GM12872 (cell line): ENCODE measurements at regions not wholly inside any gene's neighbourhood (a gene's known extent, or its start where the extent isn't known, plus 50 kb on each side); places are given as distances from the start of the nearest gene placed in this dataset.

ENCODE experiments used
- CTCF ChIP-seq: IDR thresholded peaks from 3 replicates; pipeline ENCODE4 v1.5.1; 2011; ENCODE audit warnings: low read depth, mild to moderate bottlenecking, low read length, moderate library complexity; ENCODE audit not compliant: insufficient read depth

DNA sequence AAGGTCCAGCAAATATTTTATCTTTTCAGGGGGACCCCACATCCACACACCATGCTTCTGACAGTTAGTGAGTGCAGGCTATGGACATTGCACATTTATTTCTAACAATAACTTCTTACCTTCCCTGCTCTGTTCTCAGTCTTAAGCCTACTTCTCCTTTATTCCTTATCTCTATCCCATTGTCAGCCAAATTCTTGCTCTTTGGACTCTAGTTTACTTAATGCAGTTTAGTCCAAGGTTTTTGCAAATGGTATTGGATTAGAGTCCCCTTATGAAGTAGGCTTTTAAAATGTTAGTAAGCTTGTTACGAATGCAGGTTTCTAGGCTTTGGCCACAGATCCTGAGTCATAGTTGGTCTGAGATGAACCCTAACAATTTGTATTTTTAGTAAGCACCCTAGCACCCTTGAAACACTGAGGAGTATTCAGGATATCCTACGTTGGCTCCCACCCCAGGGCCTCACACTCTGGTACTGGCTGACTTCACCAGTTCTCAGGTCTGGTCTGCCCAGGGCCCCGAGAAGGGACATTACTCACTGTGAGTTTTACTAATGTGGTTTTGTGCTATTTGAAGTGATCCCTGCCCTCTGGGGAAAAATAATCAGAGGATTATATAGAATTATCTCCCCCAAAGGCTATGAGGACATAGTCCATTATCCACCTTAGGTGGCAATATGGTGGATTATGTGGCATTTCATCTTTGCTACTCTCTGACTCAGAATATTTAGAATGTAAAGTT is 239.5 kb downstream of the TGFB2 start:
- TF ChIP-seq CTCF = no peak

- TF ChIP-seq CTCF = no peak
Measured at GRCh38 chr1:218585511-218586184, 240.5 kb downstream of the TGFB2 start.

GRCh38 chr1:218587900-218588299 is 242.8 kb downstream of the TGFB2 start:
- TF ChIP-seq CTCF = no peak

GRCh38 chr1:218588540-218589172 is 243.5 kb downstream of the TGFB2 start:
- TF ChIP-seq CTCF = no peak

DNA sequence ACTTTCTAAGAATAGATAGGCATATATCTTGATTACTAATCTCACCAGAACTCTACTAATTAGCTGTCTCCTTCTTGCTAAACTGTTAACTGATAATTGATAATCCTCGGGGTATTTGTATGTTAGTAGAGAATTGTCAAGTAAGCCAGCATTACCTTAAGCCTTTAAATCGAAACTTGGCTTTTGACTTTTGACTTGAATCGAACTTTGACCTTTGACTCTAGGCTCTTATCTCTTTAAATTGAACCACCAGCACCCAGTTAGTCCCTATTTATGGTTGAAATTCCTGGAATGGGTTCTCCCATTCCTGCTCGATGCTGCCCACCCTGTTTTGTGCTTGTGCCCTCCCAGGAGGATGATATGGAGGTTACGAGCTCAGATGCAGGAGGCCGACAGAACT is 244.4 kb downstream of the TGFB2 start:
- TF ChIP-seq CTCF = no peak

DNA sequence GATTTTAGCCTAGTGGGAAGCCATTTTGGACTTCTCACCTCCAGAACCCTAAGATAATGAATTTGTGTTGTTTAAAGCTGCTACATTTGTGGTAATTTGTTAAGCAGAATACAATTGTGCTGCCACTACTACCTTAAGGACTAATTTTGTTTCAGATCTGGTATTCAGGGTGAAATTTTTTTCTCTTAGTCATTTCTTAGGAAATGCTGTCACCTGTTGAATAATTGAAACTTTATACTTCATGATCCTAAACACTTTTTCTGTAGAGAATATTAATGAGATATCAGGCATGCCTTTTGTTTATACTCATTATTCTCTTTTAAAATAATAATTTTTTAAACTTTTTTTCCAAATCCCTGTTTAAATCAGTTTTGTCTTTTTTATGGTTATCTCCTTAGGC is 246.8 kb downstream of the TGFB2 start:
- no peak for TF ChIP-seq CTCF

DNA sequence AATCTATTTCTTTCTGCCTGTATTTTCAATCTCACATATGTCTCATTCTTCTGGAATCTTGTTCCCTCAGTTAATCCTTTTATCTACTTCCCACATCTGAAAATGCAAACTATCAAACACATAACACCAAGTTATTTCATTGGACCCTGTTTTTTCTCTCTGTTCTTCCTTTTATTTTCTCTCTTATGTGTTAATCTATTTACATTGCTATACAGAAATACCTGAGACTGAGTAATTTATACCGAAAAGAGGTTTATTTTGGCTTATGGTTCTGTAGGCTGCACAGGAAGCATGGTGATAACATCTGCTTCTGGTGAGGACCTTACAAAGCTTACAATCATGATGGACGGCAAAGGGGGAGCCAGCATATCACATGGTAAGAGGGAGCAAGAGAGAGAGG is 247.6 kb downstream of the TGFB2 start:
- TF ChIP-seq CTCF = no peak
